Esophagus muscularis mucosa (tissue), 3 donors: ENCODE measurements at regions not wholly inside any gene's neighbourhood (a gene's known extent, or its start where the extent isn't known, plus 50 kb on each side); places are given as distances from the start of the nearest gene placed in this dataset.

Source experiments
- POLR2A ChIP-seq: fragments of 450-650 bp; IDR thresholded peaks from one replicate; pipeline ENCODE4 v1.6.1; 2017; ENCODE audit warnings: antibody characterized with exemption, moderate library complexity, mild to moderate bottlenecking, low read depth
- POLR2AphosphoS5 ChIP-seq, 2 donors: sonication (generic); formaldehyde crosslinking; IDR thresholded peaks; one replicate each; pipeline ENCODE4 v1.6.1; 2017; ENCODE audit warnings: antibody characterized with exemption in 2 of 2
- TF ChIP-seq, protein P1 (sequence below), 3 experiments: fragments of 200-600 bp in 2 of 3; fragments of 450-650 bp in 1 of 3; sonication (generic) in 2 of 3; IDR thresholded peaks; one replicate each; pipeline ENCODE4 v1.5.1; 2017 to 2019; ENCODE audit warnings: antibody characterized with exemption in 3 of 3, mild to moderate bottlenecking in 2 of 3, moderate library complexity in 1 of 3

DNA sequence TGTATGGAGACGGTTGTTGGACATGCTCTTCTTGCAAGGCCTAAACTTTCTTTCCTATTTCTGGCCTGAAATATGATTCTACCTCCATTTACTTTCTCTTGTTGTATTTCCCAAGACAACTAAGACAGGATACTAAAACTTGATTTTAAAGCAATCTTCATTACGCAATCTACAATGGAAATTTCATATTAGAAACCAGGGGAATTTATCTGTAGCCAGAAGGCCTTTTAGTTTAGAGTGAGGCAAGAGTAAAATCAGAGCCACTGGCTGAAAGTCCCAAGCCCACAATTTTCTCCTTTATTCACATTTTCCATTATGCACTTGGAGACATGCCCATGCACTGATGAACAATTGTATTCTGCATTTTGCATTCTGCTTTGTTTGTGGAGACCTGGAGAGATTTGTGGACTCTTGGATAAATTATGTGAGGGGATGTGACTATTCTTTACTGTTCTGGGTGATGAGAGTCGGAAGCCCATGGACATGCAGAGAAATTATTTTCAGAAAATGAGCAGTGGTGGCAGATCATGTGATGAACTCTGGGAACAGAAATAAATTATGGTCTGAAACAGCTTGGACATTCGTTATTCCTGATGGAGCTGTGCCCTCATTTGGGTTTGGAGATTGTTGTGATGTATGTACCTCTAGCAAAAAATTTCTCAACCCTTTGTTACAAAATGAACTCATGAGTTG lies 336.8 kb downstream of the SEC16B start:
- TF ChIP-seq, protein P1, sequence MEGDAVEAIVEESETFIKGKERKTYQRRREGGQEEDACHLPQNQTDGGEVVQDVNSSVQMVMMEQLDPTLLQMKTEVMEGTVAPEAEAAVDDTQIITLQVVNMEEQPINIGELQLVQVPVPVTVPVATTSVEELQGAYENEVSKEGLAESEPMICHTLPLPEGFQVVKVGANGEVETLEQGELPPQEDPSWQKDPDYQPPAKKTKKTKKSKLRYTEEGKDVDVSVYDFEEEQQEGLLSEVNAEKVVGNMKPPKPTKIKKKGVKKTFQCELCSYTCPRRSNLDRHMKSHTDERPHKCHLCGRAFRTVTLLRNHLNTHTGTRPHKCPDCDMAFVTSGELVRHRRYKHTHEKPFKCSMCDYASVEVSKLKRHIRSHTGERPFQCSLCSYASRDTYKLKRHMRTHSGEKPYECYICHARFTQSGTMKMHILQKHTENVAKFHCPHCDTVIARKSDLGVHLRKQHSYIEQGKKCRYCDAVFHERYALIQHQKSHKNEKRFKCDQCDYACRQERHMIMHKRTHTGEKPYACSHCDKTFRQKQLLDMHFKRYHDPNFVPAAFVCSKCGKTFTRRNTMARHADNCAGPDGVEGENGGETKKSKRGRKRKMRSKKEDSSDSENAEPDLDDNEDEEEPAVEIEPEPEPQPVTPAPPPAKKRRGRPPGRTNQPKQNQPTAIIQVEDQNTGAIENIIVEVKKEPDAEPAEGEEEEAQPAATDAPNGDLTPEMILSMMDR (IDR thresholded peaks at IDR 0.05), result no peak
- TF ChIP-seq POLR2AphosphoS5 (IDR thresholded peaks at IDR 0.05), result no peak
- TF ChIP-seq POLR2A, result no peak
